HG02610 (cell line): ENCODE measurements at regions not wholly inside any gene's neighbourhood (a gene's known extent, or its start where the extent isn't known, plus 50 kb on each side); places are given as distances from the start of the nearest gene placed in this dataset.
"Not testable (repeated sequence)": the region's sequence is repeated elsewhere in the genome, so short reads cannot be mapped to it uniquely, and the experiment has no call there.

Experiments
- ATAC-seq: cut with Tn5 transposase; IDR thresholded peaks from one replicate; pipeline ENCODE4 v1.9.1; 2021; ENCODE audit warnings: mild to moderate bottlenecking, moderate library complexity; ENCODE audit not compliant: unreplicated experiment

DNA sequence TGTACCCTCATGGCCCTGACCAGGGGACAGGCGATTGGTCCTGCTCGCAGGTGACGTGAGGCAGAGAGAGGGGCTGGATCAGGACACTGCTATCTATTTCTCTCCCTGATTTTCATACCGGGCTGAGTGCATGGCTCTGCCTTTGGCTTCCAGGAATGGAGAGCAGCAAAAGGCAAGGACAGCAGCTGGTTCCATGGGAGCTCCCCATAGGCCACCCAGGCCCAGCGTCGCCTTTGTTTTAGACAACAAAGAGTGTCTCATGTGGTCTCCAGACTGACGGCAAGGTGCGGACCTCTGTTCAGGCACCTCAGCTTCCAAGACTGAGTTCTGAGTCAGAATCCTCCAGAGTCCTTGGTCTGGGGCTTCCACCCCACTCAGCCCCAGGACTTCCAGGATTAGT is 123.1 kb downstream of the VEGFA start:
- ATAC-seq = no peak

GRCh38 chr6:43891072-43891870 is 121.3 kb downstream of the VEGFA start:
- no peak for ATAC-seq

DNA sequence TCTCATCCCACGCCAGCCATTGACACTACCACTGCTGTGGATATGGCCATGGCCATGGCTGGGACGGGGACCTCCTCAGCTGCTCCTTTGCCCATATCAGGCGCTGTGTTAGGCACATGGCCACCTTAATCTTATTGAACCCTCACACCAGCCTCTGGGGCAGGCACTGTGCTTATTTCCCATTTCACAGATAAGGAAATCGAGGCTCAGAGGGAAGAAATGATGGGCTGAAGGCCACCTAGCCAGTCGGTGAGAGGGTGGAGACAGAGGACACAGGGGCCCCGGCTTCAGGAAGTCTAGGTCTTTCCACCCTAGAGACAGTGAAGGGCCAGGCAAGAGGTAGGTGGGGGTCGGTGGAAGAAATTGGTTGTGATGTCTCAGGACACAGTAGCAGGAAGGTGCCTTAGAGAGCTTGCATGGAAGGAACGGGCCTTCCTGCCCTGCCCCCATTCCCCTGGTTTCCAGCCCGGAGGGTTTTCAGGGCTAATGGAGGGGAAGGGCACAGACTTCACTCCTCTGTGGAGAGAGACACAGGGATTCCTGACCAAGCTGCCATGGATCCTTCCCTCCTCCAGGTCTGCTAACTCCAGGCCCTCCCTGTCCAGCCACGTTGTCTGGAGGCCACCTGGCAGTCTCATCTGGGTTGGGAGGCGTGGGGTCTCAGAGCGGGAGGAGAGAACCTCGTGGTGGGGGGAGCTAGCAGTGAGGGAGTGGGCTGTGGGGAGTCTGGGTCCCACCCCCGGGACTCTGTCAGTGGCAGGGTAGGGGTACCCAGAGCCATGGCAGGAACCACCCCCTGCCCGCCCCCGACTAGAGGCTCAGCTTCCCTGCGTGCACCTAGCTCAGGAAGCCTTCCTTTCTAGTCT is 120.4 kb downstream of the VEGFA start:
- ATAC-seq = no peak

GRCh38 chr6:43887906-43888683 is 118.1 kb downstream of the VEGFA start:
- ATAC-seq = no peak

DNA sequence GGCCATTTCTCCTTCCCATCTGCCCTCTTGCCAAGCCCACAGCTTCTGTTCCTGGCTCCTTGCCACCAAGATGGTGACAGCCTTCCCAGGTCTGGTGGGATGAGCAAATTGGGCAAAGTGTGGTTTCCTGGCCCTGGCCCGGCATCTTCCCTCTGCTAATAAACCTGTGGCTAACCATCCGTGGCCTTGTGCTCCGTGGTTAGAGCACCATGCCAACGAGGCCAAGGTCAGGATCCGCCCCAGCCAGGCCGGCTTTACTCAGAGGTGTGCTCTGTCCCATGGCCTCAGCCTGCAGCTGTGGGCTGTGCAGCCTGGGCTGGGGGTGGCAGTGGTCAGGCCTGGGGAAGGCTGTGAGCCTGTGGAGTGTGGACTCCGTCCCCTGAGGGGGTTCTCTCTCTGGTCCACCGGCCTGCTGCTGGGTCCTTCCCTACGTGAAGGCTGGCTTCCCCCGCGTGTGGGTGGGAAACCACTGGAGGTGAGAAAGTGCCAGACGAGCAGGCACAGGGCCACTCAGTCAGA is 117.4 kb downstream of the VEGFA start:
- no peak for ATAC-seq

GRCh38 chr6:43886717-43887339 is 116.8 kb downstream of the VEGFA start:
- no peak for ATAC-seq

DNA sequence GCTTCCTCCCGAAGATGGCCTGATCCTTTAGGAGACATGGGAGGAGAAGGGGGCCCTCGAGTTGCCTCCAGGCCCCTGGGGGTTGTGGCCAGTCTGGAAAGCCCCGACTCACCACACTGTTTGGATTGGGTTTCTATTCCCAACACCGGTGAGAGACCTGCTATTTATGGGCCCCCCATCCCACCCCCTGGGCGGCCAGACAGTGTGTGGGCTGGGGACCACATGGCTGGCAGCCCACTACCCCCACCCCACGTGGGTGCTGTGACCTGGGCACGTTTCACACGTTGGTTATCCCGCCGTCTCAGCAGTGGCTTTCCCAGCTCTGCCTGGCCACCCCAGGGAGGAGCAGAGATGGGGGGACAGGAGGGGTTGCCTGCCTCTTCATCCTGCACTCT is 116.1 kb downstream of the VEGFA start:
- ATAC-seq = no peak

GRCh38 chr6:43885399-43886066 is 115.5 kb downstream of the VEGFA start:
- no peak for ATAC-seq

DNA sequence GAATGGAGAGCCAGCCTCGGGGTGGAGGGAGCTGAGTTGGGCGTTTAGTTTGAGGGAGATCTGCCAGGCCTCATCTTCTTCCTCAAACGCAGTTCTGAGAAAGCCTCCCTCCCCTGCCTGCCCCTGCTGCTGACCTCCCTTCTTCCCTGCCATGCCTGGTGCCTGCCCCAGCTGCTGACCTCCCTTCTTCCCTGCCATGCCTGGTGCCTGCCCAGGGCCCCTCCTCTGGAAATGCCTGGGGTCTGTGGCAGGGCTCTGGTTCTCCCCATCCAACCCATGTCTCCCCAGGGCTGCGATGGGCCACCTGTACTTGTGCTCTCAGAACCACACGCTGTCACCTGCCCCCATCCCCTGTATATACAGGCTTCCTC is 114.6 kb downstream of the VEGFA start:
- ATAC-seq = no peak

- ATAC-seq = no peak
Measured at GRCh38 chr6:43883847-43884651, 114.0 kb downstream of the VEGFA start.

- not testable (repeated sequence) for ATAC-seq
Measured at GRCh38 chr6:43882690-43883448, 112.9 kb downstream of the VEGFA start.

GRCh38 chr6:43880236-43881137 is 110.5 kb downstream of the VEGFA start:
- ATAC-seq = no peak

GRCh38 chr6:43879722-43880121 is 109.7 kb downstream of the VEGFA start:
- ATAC-seq = no peak

DNA sequence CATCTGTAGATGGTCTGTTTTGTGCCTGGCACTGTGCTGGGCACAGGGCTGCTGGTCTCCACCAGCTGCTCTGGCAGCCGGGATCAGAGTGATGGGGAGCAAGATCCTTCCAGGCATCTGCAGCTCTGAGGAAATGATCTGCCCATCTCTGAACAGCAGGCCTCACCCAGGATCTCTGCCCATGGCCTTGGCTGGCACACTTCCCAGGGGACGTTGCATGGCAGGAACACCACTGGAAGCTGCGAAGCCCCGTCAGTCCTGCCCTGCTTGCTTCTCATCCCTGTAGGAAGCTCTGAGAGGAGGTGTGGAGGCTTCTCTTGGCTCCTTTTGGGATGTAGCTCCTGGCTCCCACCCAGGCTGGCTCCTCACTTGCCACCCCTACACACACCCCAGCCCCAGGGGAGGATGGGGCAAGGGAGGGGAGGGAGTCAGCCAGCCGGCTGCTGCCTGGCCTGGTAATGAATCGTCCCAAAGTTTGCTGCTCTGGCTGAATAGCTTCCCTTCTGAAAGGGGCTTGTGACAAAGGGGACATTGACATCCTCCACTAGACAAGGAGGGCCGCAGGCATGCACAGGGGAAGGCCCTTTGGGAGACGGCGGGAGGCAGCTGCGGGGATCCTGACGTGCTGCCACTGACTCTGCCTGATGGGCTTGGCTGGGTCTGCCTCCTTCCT is 108.9 kb downstream of the VEGFA start:
- no peak for ATAC-seq

DNA sequence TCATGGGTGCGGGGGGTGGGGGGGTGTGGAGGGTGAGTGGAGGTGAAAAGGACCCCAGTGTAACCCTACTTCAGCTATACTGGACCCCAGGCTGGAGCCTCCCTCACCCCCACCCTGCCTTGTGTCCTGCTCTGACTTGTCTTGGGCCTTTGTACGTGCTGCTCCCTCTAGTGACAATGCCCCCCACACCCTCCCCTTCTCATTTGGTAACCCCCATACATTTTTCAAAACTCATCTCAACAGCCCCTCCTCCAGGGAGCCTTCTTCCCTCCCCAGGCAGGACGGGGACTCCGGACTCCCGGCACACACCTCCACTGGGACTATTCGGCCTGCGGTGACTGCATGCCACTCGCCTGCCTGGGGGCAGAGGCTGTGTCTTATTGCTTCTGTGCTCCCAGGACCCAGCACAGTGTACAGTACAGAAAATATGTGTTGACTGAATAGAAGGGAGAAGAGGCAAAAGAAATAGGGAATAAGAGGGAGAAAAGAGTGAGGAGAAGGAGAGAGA is 108.2 kb downstream of the VEGFA start:
- no peak for ATAC-seq

DNA sequence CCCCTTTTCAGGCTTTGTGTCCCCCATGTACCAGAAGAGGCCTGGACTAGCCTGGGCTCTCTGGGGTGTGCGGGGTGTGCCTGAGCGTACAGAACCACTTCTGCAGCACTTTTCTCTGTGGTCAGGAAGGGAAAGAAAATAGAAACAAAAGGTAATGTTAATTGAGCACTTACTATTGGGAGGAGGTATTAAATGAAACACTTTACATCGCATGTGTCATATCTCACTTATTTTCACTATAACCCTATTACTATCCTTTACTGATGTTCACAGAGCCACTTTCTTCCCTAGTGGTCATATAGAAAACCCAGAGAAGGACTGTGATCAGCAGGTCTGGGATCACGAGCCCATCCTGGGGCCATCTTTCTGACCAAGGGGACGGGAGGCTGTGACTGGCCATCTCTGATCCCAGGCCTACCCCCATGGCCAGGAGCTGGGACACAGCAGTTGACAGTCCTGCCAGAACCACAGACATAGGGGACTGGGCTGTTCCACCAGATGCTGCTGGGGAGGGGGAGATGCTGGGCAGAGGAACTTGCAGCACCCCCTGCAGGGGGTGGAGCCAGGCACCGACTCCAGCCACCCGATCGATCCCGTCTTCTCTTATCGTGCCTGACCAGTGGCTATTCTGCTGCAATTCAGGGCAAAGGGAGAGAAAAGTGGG is 107.6 kb downstream of the VEGFA start:
- ATAC-seq = no peak
